ENCODE measurements at regions not wholly inside any gene's neighbourhood (a gene's known extent, or its start where the extent isn't known, plus 50 kb on each side); places are given as distances from the start of the nearest gene placed in this dataset. TPM values are rescaled to one million over a fixed set of nuclear protein-coding genes. Genes with fewer than 3 reads are reported as not detected.
"Not testable (repeated sequence)": the region's sequence is repeated elsewhere in the genome, so short reads cannot be mapped to it uniquely, and the experiment has no call there.

DNA sequence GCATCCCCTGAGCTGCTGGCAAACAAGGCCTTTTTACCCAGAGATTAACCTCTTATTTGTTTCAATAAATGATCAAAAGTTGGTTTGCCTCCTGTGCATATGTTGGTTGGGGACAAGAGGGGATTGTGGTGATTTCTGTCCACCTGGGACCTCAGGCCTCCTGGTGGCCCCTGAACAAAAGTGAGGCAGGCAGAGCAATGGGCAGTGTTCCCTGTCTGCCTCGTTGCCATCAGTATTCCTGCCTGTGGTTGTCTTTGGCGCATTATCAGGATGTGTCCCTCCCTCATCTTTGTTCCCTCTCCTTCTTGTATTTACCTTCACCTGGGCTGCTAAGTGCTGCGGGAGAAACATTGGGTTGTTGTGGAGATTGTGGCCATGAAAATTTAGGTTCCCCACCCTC is 65.3 kb upstream of the DRD5 start:
- no TSS peak for BruUV-seq (replicated peaks)
- ChIA-PET POLR2A (ENCODE audit: low non-redundant PET) (no interaction called here), CTCF (no interaction called here)
- Histone ChIP-seq H3K27me3 (replicated peaks; ENCODE audit: insufficient read depth, low read depth, low read length, poor library complexity) (no peaks in the 10 kb centered on the region), H3K9me3 (ENCODE audit: low read depth, low read length, poor library complexity, severe bottlenecking) (no peaks in the 10 kb centered on the region), H3K4me1 (ENCODE audit: insufficient read depth, low read length, poor library complexity, severe bottlenecking) (no peaks in the 10 kb centered on the region), H3K4me3 (ENCODE audit: low read depth, low read length, poor library complexity, severe bottlenecking) (no peak overlapping the region), H3K27ac (ENCODE audit: low read depth, low read length, poor library complexity, severe bottlenecking) (no peak overlapping the region), H3K36me3 (ENCODE audit: insufficient read depth, low read length, poor library complexity, severe bottlenecking) (no peaks in the 10 kb centered on the region)
- intact Hi-C loops (cut with micrococcal nuclease; ENCODE audit: unreplicated experiment): no loop called here
- DNase-seq (ENCODE audit: low spot score): no peak
- no peak for TF ChIP-seq EZH2 (IDR thresholded peaks at IDR 0.05; ENCODE audit: borderline replicate concordance, low read depth, low read length, poor library complexity, severe bottlenecking)
- TF ChIP-seq, protein P1, sequence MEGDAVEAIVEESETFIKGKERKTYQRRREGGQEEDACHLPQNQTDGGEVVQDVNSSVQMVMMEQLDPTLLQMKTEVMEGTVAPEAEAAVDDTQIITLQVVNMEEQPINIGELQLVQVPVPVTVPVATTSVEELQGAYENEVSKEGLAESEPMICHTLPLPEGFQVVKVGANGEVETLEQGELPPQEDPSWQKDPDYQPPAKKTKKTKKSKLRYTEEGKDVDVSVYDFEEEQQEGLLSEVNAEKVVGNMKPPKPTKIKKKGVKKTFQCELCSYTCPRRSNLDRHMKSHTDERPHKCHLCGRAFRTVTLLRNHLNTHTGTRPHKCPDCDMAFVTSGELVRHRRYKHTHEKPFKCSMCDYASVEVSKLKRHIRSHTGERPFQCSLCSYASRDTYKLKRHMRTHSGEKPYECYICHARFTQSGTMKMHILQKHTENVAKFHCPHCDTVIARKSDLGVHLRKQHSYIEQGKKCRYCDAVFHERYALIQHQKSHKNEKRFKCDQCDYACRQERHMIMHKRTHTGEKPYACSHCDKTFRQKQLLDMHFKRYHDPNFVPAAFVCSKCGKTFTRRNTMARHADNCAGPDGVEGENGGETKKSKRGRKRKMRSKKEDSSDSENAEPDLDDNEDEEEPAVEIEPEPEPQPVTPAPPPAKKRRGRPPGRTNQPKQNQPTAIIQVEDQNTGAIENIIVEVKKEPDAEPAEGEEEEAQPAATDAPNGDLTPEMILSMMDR (conservative IDR thresholded peaks at IDR 0.05; ENCODE audit: low read depth, low read length): no peak

- H3K4me1 ChIP-seq (ENCODE audit: insufficient read depth, low read length, poor library complexity, severe bottlenecking); intact Hi-C loops (cut with micrococcal nuclease; ENCODE audit: unreplicated experiment); BruUV-seq (replicated peaks); H3K27me3 ChIP-seq (replicated peaks; ENCODE audit: insufficient read depth, low read depth, low read length, poor library complexity); H3K36me3 ChIP-seq (ENCODE audit: insufficient read depth, low read length, poor library complexity, severe bottlenecking); H3K4me3 ChIP-seq (ENCODE audit: low read depth, low read length, poor library complexity, severe bottlenecking); H3K27ac ChIP-seq (ENCODE audit: low read depth, low read length, poor library complexity, severe bottlenecking); DNase-seq (ENCODE audit: low spot score); CTCF ChIA-PET; POLR2A ChIA-PET (ENCODE audit: low non-redundant PET); H3K9me3 ChIP-seq (ENCODE audit: low read depth, low read length, poor library complexity, severe bottlenecking): not testable (repeated sequence)
Observed at GRCh38 chr4:9718246-9718939, 63.0 kb upstream of the DRD5 start.

- POLR2A ChIA-PET (ENCODE audit: low non-redundant PET); H3K4me3 ChIP-seq (ENCODE audit: low read depth, low read length, poor library complexity, severe bottlenecking); H3K27me3 ChIP-seq (replicated peaks; ENCODE audit: insufficient read depth, low read depth, low read length, poor library complexity); H3K27ac ChIP-seq (ENCODE audit: low read depth, low read length, poor library complexity, severe bottlenecking); H3K4me1 ChIP-seq (ENCODE audit: insufficient read depth, low read length, poor library complexity, severe bottlenecking); H3K36me3 ChIP-seq (ENCODE audit: insufficient read depth, low read length, poor library complexity, severe bottlenecking); intact Hi-C loops (cut with micrococcal nuclease; ENCODE audit: unreplicated experiment); BruUV-seq (replicated peaks); CTCF ChIA-PET; DNase-seq (ENCODE audit: low spot score); H3K9me3 ChIP-seq (ENCODE audit: low read depth, low read length, poor library complexity, severe bottlenecking): not testable (repeated sequence)
Observed at GRCh38 chr4:9722131-9722530, 59.3 kb upstream of the DRD5 start.

Small RNA genes lying in the stretch of these regions (microRNA-seq; reads per million reads assigned to microRNA genes)
- gene MIR548I2: not detected

Data from A673 (cell line).